Heart right ventricle (tissue), 16 donors: ENCODE measurements at regions not wholly inside any gene's neighbourhood (a gene's known extent, or its start where the extent isn't known, plus 50 kb on each side); places are given as distances from the start of the nearest gene placed in this dataset.

Source experiments
- ATAC-seq, 8 donors: fragments of 200-7000 bp; cut with Tn5 transposase; one replicate each; pipeline ENCODE4 v1.9.1; 2020; ENCODE audit warnings: mild to moderate bottlenecking in 8 of 8, moderate library complexity in 8 of 8, moderate number of reproducible peaks in 1 of 8
- DNase-seq, 2 donors: peaks; one replicate each; pipeline ENCODE4 v3.0.0-alpha.2; 2020
- H3K27ac ChIP-seq, 10 donors: fragments of 200-600 bp; sonication (generic) in 2 of 10; one replicate each; pipeline versions ENCODE4 v1.5.0 to v1.8.0; 2020 to 2022; ENCODE audit warnings: mild to moderate bottlenecking in 3 of 10
- H3K27me3 ChIP-seq, 7 donors: fragments of 200-600 bp; one replicate each; pipeline ENCODE4 v1.8.0; 2021 to 2022; ENCODE audit warnings: mild to moderate bottlenecking in 2 of 7
- H3K36me3 ChIP-seq, 9 donors: fragments of 200-600 bp; sonication (generic) in 1 of 9; one replicate each; pipeline versions ENCODE4 v1.5.0 to v1.8.0; 2020 to 2022; ENCODE audit warnings: mild to moderate bottlenecking in 2 of 9
- H3K4me1 ChIP-seq, 9 donors: fragments of 200-600 bp; sonication (generic) in 1 of 9; one replicate each; pipeline versions ENCODE4 v1.5.0 to v1.8.0; 2020 to 2022; ENCODE audit warnings: mild to moderate bottlenecking in 4 of 9
- H3K4me3 ChIP-seq, 10 donors: fragments of 200-600 bp; sonication (generic) in 2 of 10; one replicate each; pipeline versions ENCODE4 v1.5.0 to v1.8.0; 2020 to 2022; ENCODE audit warnings: mild to moderate bottlenecking in 7 of 10, moderate library complexity in 2 of 10
- H3K9me3 ChIP-seq, 11 donors: fragments of 200-600 bp in 10 of 11; sonication (generic) in 2 of 11; one replicate each; pipeline versions ENCODE4 v1.5.0 to v1.8.0; 2013 to 2022; ENCODE audit warnings: mild to moderate bottlenecking in 2 of 11, control low read depth in 1 of 11, moderate library complexity in 1 of 11
- WGBS, 2 donors: extraction: QIAGEN DNeasy Blood & Tissue Kit; methylation state at CpG; one replicate each; pipeline ENCODE4 v1.1.7; 2013; ENCODE audit warnings: inconsistent platforms in 1 of 2; 5-methylcytosine and 5-hydroxymethylcytosine counted together
- intact Hi-C, 10 donors: fragments of 100-400 bp; cut with DNase I; formaldehyde crosslinking; loops; one replicate each; pipeline versions ENCODE4 v1.11.1 to v1.14.2; 2022
- TF ChIP-seq, protein P1 (sequence below), 9 donors: fragments of 200-600 bp; sonication (generic) in 2 of 9; IDR thresholded peaks; one replicate each; pipeline versions ENCODE4 v1.5.0 to v1.8.0; 2021 to 2022; ENCODE audit warnings: antibody characterized with exemption in 9 of 9, mild to moderate bottlenecking in 5 of 9, moderate library complexity in 1 of 9
- donor health status: Arrhythmogenic right ventricular cardiomyopathy.
- donor health status: ischemic (EF 13 %, LVEDD 7.1; RV severe dilation, severe dysfunction).
- donor health status: healthy with polysubstance abuse.
- donor health status: DM: no; HTN: yes; CAD: no.
- donor health status: DM: no; HTN: no; CAD: no.
- donor health status: ischemic (EF 25% LVEDD 6.9; RV normal size, moderate dysfunction).
- donor health status: ischemic (EF 25% LVEDD 5.7; RV mildly dilated, moderate dysfunction).
- donor health status: healthy.
- donor health status: DM: yes; HTN: yes; CAD: no.
- donor health status: Ischemic cardiomyopathy.
- donor health status: ischemic (EF 35%, LVEDD 5.7; RV mildly dilated, moderate dysfunction).
- donor health status: nonischemic (EF 11% LVEDD 7.7; RV severe dilation, severe dysfunction).
- donor health status: DM: yes; HTN: yes; CAD: no.
- donor health status: PGD.
- donor health status: ischemic (EF 29% LVEDD 5.4; RV normal size, mild dysfunction).
- donor health status: nonischemic (EF 23%, LVEDD 6.1; RV moderate dilation, normal function).

DNA sequence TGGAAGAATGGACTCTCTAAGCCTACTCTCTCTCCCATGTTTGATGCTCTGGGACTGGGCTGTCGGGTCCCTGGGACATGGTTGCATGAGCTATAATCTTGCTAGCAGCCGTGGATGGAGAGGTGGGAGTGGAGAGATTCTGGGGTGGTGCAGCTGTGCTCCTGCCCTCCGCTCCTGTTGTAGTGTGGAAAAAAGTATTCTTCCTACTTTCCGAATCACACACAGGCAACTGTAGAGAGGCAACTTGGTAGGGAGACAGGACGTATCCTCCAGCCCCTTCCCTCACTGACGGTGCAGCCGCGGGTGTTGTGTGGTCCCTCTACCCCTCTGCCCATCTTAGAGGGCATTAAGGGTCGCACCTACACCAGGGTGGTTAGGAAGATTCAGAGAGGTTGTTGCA lies 281.4 kb upstream of the TLE3 start:
- DNase-seq, result no peak
- Histone ChIP-seq H3K4me3 (no peak overlapping the region), H3K4me1 (peaks cover 12 to 34% (median 29%) of the 10 kb centered on the region in 9 donors), H3K27me3 (peaks cover 0 to 6% (median 4%) of the 10 kb centered on the region in 7 donors), H3K36me3 (no peaks in the 10 kb centered on the region), H3K27ac (no peak overlapping the region), H3K9me3 (peaks cover 0 to 13% (median 5%) of the 10 kb centered on the region in 11 donors)
- TF ChIP-seq, protein P1, sequence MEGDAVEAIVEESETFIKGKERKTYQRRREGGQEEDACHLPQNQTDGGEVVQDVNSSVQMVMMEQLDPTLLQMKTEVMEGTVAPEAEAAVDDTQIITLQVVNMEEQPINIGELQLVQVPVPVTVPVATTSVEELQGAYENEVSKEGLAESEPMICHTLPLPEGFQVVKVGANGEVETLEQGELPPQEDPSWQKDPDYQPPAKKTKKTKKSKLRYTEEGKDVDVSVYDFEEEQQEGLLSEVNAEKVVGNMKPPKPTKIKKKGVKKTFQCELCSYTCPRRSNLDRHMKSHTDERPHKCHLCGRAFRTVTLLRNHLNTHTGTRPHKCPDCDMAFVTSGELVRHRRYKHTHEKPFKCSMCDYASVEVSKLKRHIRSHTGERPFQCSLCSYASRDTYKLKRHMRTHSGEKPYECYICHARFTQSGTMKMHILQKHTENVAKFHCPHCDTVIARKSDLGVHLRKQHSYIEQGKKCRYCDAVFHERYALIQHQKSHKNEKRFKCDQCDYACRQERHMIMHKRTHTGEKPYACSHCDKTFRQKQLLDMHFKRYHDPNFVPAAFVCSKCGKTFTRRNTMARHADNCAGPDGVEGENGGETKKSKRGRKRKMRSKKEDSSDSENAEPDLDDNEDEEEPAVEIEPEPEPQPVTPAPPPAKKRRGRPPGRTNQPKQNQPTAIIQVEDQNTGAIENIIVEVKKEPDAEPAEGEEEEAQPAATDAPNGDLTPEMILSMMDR (IDR thresholded peaks at IDR 0.05), result no peak
- no peak for ATAC-seq
- intact Hi-C loops, result loop anchor here in 1 of 10 donors (10.0 kb wide), 1 partner anchor 904 kb away; no protein-coding TSS in a partner anchor
- WGBS, 2 donors, result 94 to 95% methylated on average over 9 of the region's 9 CpGs

GRCh38 chr15:70378126-70379031 lies 280.7 kb upstream of the TLE3 start:
- ATAC-seq (no peak), DNase-seq (no peak)
- Histone ChIP-seq H3K4me1 (peaks cover 12 to 34% (median 29%) of the 10 kb centered on the region in 9 donors), H3K9me3 (peaks cover 0 to 13% (median 5%) of the 10 kb centered on the region in 11 donors), H3K27me3 (peaks cover 0 to 12% (median 5%) of the 10 kb centered on the region in 7 donors), H3K4me3 (no peak overlapping the region), H3K36me3 (no peaks in the 10 kb centered on the region), H3K27ac (no peak overlapping the region)
- TF ChIP-seq, protein P1 (IDR thresholded peaks at IDR 0.05), result no peak
- 89 to 94% methylated on average over 11 of the region's 11 CpGs for WGBS, 2 donors
- intact Hi-C loops, result loop anchor here in 1 of 10 donors (10.0 kb wide), 1 partner anchor 904 kb away; no protein-coding TSS in a partner anchor

DNA sequence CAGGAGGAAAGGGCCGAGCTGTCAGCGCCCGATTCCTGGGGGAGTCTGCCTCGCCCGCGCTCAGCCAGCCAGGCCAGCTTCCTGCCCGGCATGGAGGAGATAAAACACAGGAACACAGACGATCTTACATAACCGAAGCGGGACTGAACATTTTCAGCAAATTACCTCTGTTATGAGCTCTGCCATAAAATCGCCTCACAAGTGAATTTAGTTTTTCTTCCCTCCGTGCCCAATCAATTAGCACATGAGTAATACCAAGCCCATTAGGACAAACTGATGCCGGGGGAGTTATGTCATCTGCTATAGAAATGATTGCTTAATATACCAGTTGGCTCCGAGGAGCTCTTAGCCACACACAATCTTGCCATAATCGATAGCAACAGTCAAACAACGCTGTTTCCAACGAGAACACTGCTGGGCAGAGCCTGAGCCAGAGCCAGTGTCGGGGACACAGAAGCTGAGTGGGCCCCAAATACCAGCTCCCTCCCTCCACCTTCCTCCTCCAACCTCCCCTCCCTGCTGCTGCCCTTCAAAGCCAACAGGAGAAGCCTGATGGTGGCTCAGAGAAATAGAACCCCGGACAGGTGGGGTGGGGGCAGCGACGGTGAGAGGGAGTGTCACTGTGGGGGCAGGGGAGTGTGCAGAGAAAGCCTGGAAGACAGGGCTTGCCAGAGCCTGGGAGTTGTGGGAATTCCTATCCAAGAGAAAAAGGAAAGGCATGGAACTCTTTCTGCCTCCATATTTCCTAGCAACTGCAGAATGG lies 279.4 kb upstream of the TLE3 start:
- intact Hi-C loops, result loop anchor here in 1 of 10 donors (10.0 kb wide), 1 partner anchor 902 kb away; no protein-coding TSS in a partner anchor
- Histone ChIP-seq H3K9me3 (peaks cover 0 to 10% (median 5%) of the 10 kb centered on the region in 11 donors), H3K27ac (peak overlapping the region in 5 of 10 donors; percentile 5 to 58 (median 22)), H3K4me1 (peaks cover 12 to 34% (median 29%) of the 10 kb centered on the region in 9 donors), H3K27me3 (peaks cover 0 to 12% (median 5%) of the 10 kb centered on the region in 7 donors), H3K36me3 (no peaks in the 10 kb centered on the region), H3K4me3 (peak overlapping the region in 6 of 10 donors; percentile 0 to 24 (median 15))
- ATAC-seq (peak; percentile 82 to 91 (median 88)), DNase-seq (peak; percentile 68 to 78)
- 5 to 6% methylated on average over 21 of the region's 21 CpGs for WGBS, 2 donors
- TF ChIP-seq, protein P1 (IDR thresholded peaks at IDR 0.05), result no peak
